ENCODE measurements at regions not wholly inside any gene's neighbourhood (a gene's known extent, or its start where the extent isn't known, plus 50 kb on each side); places are given as distances from the start of the nearest gene placed in this dataset.

DNA sequence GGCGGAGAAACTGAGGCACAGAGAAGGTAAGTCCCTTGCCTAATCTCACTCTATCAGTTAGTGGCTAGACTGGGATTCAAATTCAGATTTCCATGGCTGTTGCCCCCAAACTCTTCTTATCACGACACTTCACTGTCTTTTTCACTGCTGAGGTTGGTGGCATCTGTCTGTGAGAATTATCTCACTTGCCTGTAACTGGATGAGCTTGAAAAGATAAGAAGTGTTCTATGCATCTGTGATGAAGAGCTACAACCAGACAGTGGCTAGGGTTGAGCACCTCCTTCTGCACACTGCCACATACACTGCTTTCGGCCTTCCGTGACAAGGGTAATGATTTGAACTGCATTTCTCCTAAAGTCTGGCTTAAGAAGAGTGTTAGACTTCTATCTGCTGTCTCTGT, 107.9 kb upstream of the TEX13D start:
- DNase-seq (no peak), ATAC-seq (ENCODE audit: insufficient read depth, low read depth) (no peak)
- H3K79me2 ChIP-seq (ENCODE audit: insufficient read depth, low read length): no peaks in the 10 kb centered on the region
- H3K4me2 ChIP-seq (ENCODE audit: insufficient read depth, low read length): no peak overlapping the region
- no peaks in the 10 kb centered on the region for H3K27me3 ChIP-seq (ENCODE audit: insufficient read depth, low read length, poor library complexity)
- H3K9ac ChIP-seq (ENCODE audit: low read depth, low read length): no peak overlapping the region
- no peak overlapping the region for H3K4me3 ChIP-seq (ENCODE audit: low read depth in 1 of 2, low read length in 2 of 2)
- no peak overlapping the region for H2AFZ ChIP-seq (ENCODE audit: low read depth, low read length)
- H3K9me3 ChIP-seq (ENCODE audit: insufficient read depth, low read length, severe bottlenecking): no peaks in the 10 kb centered on the region
- TF ChIP-seq, protein P1, sequence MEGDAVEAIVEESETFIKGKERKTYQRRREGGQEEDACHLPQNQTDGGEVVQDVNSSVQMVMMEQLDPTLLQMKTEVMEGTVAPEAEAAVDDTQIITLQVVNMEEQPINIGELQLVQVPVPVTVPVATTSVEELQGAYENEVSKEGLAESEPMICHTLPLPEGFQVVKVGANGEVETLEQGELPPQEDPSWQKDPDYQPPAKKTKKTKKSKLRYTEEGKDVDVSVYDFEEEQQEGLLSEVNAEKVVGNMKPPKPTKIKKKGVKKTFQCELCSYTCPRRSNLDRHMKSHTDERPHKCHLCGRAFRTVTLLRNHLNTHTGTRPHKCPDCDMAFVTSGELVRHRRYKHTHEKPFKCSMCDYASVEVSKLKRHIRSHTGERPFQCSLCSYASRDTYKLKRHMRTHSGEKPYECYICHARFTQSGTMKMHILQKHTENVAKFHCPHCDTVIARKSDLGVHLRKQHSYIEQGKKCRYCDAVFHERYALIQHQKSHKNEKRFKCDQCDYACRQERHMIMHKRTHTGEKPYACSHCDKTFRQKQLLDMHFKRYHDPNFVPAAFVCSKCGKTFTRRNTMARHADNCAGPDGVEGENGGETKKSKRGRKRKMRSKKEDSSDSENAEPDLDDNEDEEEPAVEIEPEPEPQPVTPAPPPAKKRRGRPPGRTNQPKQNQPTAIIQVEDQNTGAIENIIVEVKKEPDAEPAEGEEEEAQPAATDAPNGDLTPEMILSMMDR (IDR thresholded peaks at IDR 0.05; ENCODE audit: borderline replicate concordance, extremely low read depth, low read length, poor library complexity, severe bottlenecking): no peak
- TF ChIP-seq EZH2 (IDR thresholded peaks at IDR 0.05; ENCODE audit: borderline replicate concordance, low read depth, low read length, severe bottlenecking): no peak
- H3K27ac ChIP-seq (ENCODE audit: low read length): no peak overlapping the region
- no peaks in the 10 kb centered on the region for H4K20me1 ChIP-seq (ENCODE audit: insufficient read depth, low read length)
- H3K4me1 ChIP-seq (ENCODE audit: insufficient read depth, low read length): peaks cover 38% of the 10 kb centered on the region
- H3K36me3 ChIP-seq (ENCODE audit: insufficient read depth, low read length): no peaks in the 10 kb centered on the region

DNA sequence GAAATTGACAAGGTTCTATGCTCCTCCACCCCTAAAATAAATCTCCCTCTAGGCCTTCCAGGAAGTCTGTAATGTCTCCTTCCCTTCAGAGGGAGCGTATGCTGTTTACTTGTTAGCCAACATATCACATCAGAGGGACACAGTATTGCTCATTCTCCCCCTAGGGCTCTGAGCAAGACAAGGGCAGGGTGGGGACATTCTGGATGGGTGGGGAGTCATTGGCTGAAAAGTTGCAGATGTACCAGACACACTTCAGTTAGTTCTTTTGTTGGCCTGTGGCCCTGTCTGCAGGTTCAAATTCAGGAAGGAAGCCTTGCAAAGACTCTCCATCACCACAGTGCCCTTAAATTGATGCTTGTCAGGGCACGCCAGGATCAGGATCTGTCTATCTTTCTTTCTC, 106.3 kb upstream of the TEX13D start:
- Histone ChIP-seq H3K4me2 (ENCODE audit: insufficient read depth, low read length) (no peak overlapping the region), H3K4me3 (ENCODE audit: low read depth in 1 of 2, low read length in 2 of 2) (no peak overlapping the region), H3K9ac (ENCODE audit: low read depth, low read length) (no peak overlapping the region), H3K4me1 (ENCODE audit: insufficient read depth, low read length) (peaks cover 24% of the 10 kb centered on the region), H3K79me2 (ENCODE audit: insufficient read depth, low read length) (no peaks in the 10 kb centered on the region), H3K27ac (ENCODE audit: low read length) (peak overlapping the region; percentile 47), H3K9me3 (ENCODE audit: insufficient read depth, low read length, severe bottlenecking) (no peaks in the 10 kb centered on the region), H4K20me1 (ENCODE audit: insufficient read depth, low read length) (no peaks in the 10 kb centered on the region), H3K36me3 (ENCODE audit: insufficient read depth, low read length) (no peaks in the 10 kb centered on the region), H2AFZ (ENCODE audit: low read depth, low read length) (peak overlapping the region; percentile 58), H3K27me3 (ENCODE audit: insufficient read depth, low read length, poor library complexity) (no peaks in the 10 kb centered on the region)
- ATAC-seq (ENCODE audit: insufficient read depth, low read depth): peak; percentile 62
- no peak for TF ChIP-seq EZH2 (IDR thresholded peaks at IDR 0.05; ENCODE audit: borderline replicate concordance, low read depth, low read length, severe bottlenecking)
- TF ChIP-seq, protein P1 (IDR thresholded peaks at IDR 0.05; ENCODE audit: borderline replicate concordance, extremely low read depth, low read length, poor library complexity, severe bottlenecking): no peak
- no peak for DNase-seq

DNA sequence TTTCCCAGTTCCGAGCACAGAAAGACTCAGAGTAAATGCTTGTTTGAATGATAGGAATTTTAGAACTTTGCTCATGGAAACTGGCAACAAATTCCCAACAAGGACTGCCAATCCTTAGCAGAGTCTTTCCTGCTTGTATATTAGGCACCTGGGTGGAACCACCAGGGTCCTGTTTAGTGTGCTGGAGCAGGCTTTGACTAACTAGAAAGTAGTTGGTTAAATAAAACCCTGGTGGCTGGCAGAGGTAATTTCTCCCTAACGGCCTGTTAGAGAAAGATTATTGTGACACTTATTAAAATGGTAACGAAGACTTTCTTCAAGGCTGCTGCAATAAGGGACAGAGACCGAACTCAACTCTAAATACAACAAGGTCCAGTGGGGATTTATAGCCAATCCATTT, 103.6 kb upstream of the TEX13D start:
- ATAC-seq (ENCODE audit: insufficient read depth, low read depth) (no peak), DNase-seq (no peak)
- Histone ChIP-seq H3K4me3 (ENCODE audit: low read depth in 1 of 2, low read length in 2 of 2) (no peak overlapping the region), H3K9ac (ENCODE audit: low read depth, low read length) (no peak overlapping the region), H3K36me3 (ENCODE audit: insufficient read depth, low read length) (no peaks in the 10 kb centered on the region), H3K27ac (ENCODE audit: low read length) (no peak overlapping the region), H3K79me2 (ENCODE audit: insufficient read depth, low read length) (no peaks in the 10 kb centered on the region), H3K4me1 (ENCODE audit: insufficient read depth, low read length) (peaks cover 19% of the 10 kb centered on the region), H4K20me1 (ENCODE audit: insufficient read depth, low read length) (no peaks in the 10 kb centered on the region), H3K4me2 (ENCODE audit: insufficient read depth, low read length) (no peak overlapping the region), H3K9me3 (ENCODE audit: insufficient read depth, low read length, severe bottlenecking) (no peaks in the 10 kb centered on the region), H3K27me3 (ENCODE audit: insufficient read depth, low read length, poor library complexity) (no peaks in the 10 kb centered on the region), H2AFZ (ENCODE audit: low read depth, low read length) (no peak overlapping the region)
- TF ChIP-seq, protein P1 (IDR thresholded peaks at IDR 0.05; ENCODE audit: borderline replicate concordance, extremely low read depth, low read length, poor library complexity, severe bottlenecking): no peak
- TF ChIP-seq EZH2 (IDR thresholded peaks at IDR 0.05; ENCODE audit: borderline replicate concordance, low read depth, low read length, severe bottlenecking): no peak

DNA sequence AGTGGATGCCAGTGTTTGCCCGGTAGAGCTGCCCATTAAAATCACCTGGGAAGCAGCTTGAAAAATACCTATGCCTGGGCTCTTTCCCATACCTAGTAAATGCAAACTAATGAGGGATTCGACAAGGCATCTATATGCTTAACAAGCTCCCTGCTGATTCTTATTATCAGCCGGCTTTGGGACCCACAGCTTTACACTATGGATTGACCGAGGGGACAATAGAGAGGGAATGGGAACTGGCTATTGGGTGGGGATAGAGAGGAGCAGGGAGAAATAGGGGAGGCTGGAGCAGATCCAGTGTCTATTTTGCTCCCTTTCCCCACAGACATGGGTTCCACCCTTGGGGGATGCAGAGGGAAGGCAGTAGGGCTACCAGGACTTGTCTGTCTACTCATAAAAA, 103.1 kb upstream of the TEX13D start:
- DNase-seq: no peak
- H3K4me2 ChIP-seq (ENCODE audit: insufficient read depth, low read length): no peak overlapping the region
- no peak for TF ChIP-seq EZH2 (IDR thresholded peaks at IDR 0.05; ENCODE audit: borderline replicate concordance, low read depth, low read length, severe bottlenecking)
- TF ChIP-seq, protein P1 (IDR thresholded peaks at IDR 0.05; ENCODE audit: borderline replicate concordance, extremely low read depth, low read length, poor library complexity, severe bottlenecking): no peak
- H3K27ac ChIP-seq (ENCODE audit: low read length): no peak overlapping the region
- H3K36me3 ChIP-seq (ENCODE audit: insufficient read depth, low read length): no peaks in the 10 kb centered on the region
- H3K4me1 ChIP-seq (ENCODE audit: insufficient read depth, low read length): peaks cover 19% of the 10 kb centered on the region
- no peak overlapping the region for H3K9ac ChIP-seq (ENCODE audit: low read depth, low read length)
- no peak overlapping the region for H3K4me3 ChIP-seq (ENCODE audit: low read depth in 1 of 2, low read length in 2 of 2)
- no peaks in the 10 kb centered on the region for H4K20me1 ChIP-seq (ENCODE audit: insufficient read depth, low read length)
- H3K9me3 ChIP-seq (ENCODE audit: insufficient read depth, low read length, severe bottlenecking): no peaks in the 10 kb centered on the region
- H3K79me2 ChIP-seq (ENCODE audit: insufficient read depth, low read length): no peaks in the 10 kb centered on the region
- H2AFZ ChIP-seq (ENCODE audit: low read depth, low read length): no peak overlapping the region
- no peaks in the 10 kb centered on the region for H3K27me3 ChIP-seq (ENCODE audit: insufficient read depth, low read length, poor library complexity)
- no peak for ATAC-seq (ENCODE audit: insufficient read depth, low read depth)
